NK-92 (cell line): ENCODE measurements at regions not wholly inside any gene's neighbourhood (a gene's known extent, or its start where the extent isn't known, plus 50 kb on each side); places are given as distances from the start of the nearest gene placed in this dataset.

Experiments
- DNase-seq: peaks from one replicate; lab custom pipeline; 2025; ENCODE audit not compliant: unreplicated experiment; lab: John Stamatoyannopoulos, UW

GRCh38 chr12:91868054-91868453 is 277.6 kb downstream of the BTG1 start:
- no peak for DNase-seq

- no peak for DNase-seq
Observed at GRCh38 chr12:91866566-91866965, 279.1 kb downstream of the BTG1 start.

- no peak for DNase-seq
Observed at GRCh38 chr12:91863702-91864101, 281.9 kb downstream of the BTG1 start.

- DNase-seq: no peak
Observed at GRCh38 chr12:91861554-91861953, 284.1 kb downstream of the BTG1 start.

GRCh38 chr12:91859347-91859746 is 286.3 kb downstream of the BTG1 start:
- no peak for DNase-seq

GRCh38 chr12:91857813-91858542 is 287.7 kb downstream of the BTG1 start:
- no peak for DNase-seq

- no peak for DNase-seq
Observed at GRCh38 chr12:91854725-91855124, 290.9 kb downstream of the BTG1 start.

- DNase-seq: no peak
Observed at GRCh38 chr12:91853350-91854127, 292.1 kb downstream of the BTG1 start.

- DNase-seq: no peak
Observed at GRCh38 chr12:91852634-91853033, 293.0 kb downstream of the BTG1 start.

- no peak for DNase-seq
Observed at GRCh38 chr12:91851741-91852477, 293.7 kb downstream of the BTG1 start.

- no peak for DNase-seq
Observed at GRCh38 chr12:91846466-91847055, 299.1 kb downstream of the BTG1 start.

GRCh38 chr12:91845365-91845764 is 300.3 kb downstream of the BTG1 start:
- DNase-seq: no peak

- DNase-seq: no peak
Observed at GRCh38 chr12:91841822-91842221, 303.8 kb downstream of the BTG1 start.

- DNase-seq: no peak
Observed at GRCh38 chr12:91836696-91837095, 308.9 kb downstream of the BTG1 start.

GRCh38 chr12:91836264-91836663 is 309.4 kb downstream of the BTG1 start:
- no peak for DNase-seq

- DNase-seq: no peak
Observed at GRCh38 chr12:91835693-91836092, 310.0 kb downstream of the BTG1 start.

- no peak for DNase-seq
Observed at GRCh38 chr12:91833780-91834359, 311.8 kb downstream of the BTG1 start.

- DNase-seq: no peak
Observed at GRCh38 chr12:91825999-91826398, 319.6 kb downstream of the BTG1 start.

- no peak for DNase-seq
Observed at GRCh38 chr12:91824991-91825390, 320.7 kb downstream of the BTG1 start.

- no peak for DNase-seq
Observed at GRCh38 chr12:91819132-91819447, 326.6 kb downstream of the BTG1 start.
